ENCODE measurements at regions not wholly inside any gene's neighbourhood (a gene's known extent, or its start where the extent isn't known, plus 50 kb on each side); places are given as distances from the start of the nearest gene placed in this dataset.

- no peak for DNase-seq
Observed at GRCh38 chr5:57825031-57825686, 342.5 kb upstream of the ACTBL2 start.

- DNase-seq, result no peak
Observed at GRCh38 chr5:57824623-57825022, 342.0 kb upstream of the ACTBL2 start.

GRCh38 chr5:57824047-57824446, 341.4 kb upstream of the ACTBL2 start:
- no peak for DNase-seq

GRCh38 chr5:57822651-57823050, 340.0 kb upstream of the ACTBL2 start:
- DNase-seq, result no peak

- no peak for DNase-seq
Observed at GRCh38 chr5:57818397-57818796, 335.8 kb upstream of the ACTBL2 start.

GRCh38 chr5:57817924-57818323, 335.3 kb upstream of the ACTBL2 start:
- no peak for DNase-seq

GRCh38 chr5:57817001-57817453, 334.4 kb upstream of the ACTBL2 start:
- no peak for DNase-seq

- DNase-seq, result no peak
Observed at GRCh38 chr5:57816108-57816507, 333.5 kb upstream of the ACTBL2 start.

GRCh38 chr5:57805732-57806131, 323.1 kb upstream of the ACTBL2 start:
- no peak for DNase-seq

GRCh38 chr5:57805170-57805569, 322.6 kb upstream of the ACTBL2 start:
- no peak for DNase-seq

GRCh38 chr5:57804505-57804904, 321.9 kb upstream of the ACTBL2 start:
- DNase-seq, result no peak

- no peak for DNase-seq
Observed at GRCh38 chr5:57804007-57804444, 321.4 kb upstream of the ACTBL2 start.

- DNase-seq, result no peak
Observed at GRCh38 chr5:57802131-57802530, 319.5 kb upstream of the ACTBL2 start.

GRCh38 chr5:57795203-57795602, 312.6 kb upstream of the ACTBL2 start:
- DNase-seq, result no peak

- no peak for DNase-seq
Observed at GRCh38 chr5:57791875-57792274, 309.3 kb upstream of the ACTBL2 start.

GRCh38 chr5:57785946-57786345, 303.3 kb upstream of the ACTBL2 start:
- no peak for DNase-seq

- no peak for DNase-seq
Observed at GRCh38 chr5:57784121-57784520, 301.5 kb upstream of the ACTBL2 start.

GRCh38 chr5:57783693-57784092, 301.1 kb upstream of the ACTBL2 start:
- DNase-seq, result no peak

- DNase-seq, result no peak
Observed at GRCh38 chr5:57780961-57781325, 298.3 kb upstream of the ACTBL2 start.

- DNase-seq, result no peak
Observed at GRCh38 chr5:57780306-57780960, 297.8 kb upstream of the ACTBL2 start.

- no peak for DNase-seq
Observed at GRCh38 chr5:57779383-57780223, 297.0 kb upstream of the ACTBL2 start.

- no peak for DNase-seq
Observed at GRCh38 chr5:57778501-57779091, 296.0 kb upstream of the ACTBL2 start.

- no peak for DNase-seq
Observed at GRCh38 chr5:57777174-57777581, 294.6 kb upstream of the ACTBL2 start.
